Vagina (tissue), 2 donors: ENCODE measurements at regions not wholly inside any gene's neighbourhood (a gene's known extent, or its start where the extent isn't known, plus 50 kb on each side); places are given as distances from the start of the nearest gene placed in this dataset.

Source experiments
- DNase-seq, 2 donors: peaks; one replicate each; pipeline ENCODE4 v3.0.0-alpha.2; 2017; ENCODE audit errors: extremely low spot score in 2 of 2
- H3K27ac ChIP-seq: fragments of 200-600 bp; sonication (generic); one replicate; pipeline ENCODE4 v1.5.1; 2019
- H3K27me3 ChIP-seq: fragments of 200-600 bp; sonication (generic); one replicate; pipeline ENCODE4 v1.5.1; 2019
- H3K36me3 ChIP-seq, 2 donors: fragments of 200-600 bp; sonication (generic); one replicate each; pipeline ENCODE4 v1.5.1; 2017 to 2019
- H3K4me1 ChIP-seq: fragments of 200-600 bp; sonication (generic); one replicate; pipeline ENCODE4 v1.5.1; 2019
- H3K4me3 ChIP-seq, 2 donors: fragments of 200-600 bp; sonication (generic); 1 replicate in 1 of 2; 2 replicates in 1 of 2; pipeline ENCODE4 v1.5.1; 2016 to 2019
- H3K9me3 ChIP-seq: fragments of 200-600 bp; sonication (generic); one replicate; pipeline ENCODE4 v1.5.1; 2019
- CTCF ChIP-seq, 3 experiments: fragments of 450-650 bp in 2 of 3; fragments of 200-600 bp in 1 of 3; sonication (generic) in 1 of 3; IDR thresholded peaks; one replicate each; pipeline ENCODE4 v1.5.1; 2017 to 2019; ENCODE audit warnings: antibody characterized with exemption in 3 of 3, mild to moderate bottlenecking in 2 of 3, moderate library complexity in 2 of 3
- POLR2A ChIP-seq, 2 donors: fragments of 450-650 bp; IDR thresholded peaks; one replicate each; pipeline ENCODE4 v1.6.1; 2017; ENCODE audit warnings: antibody characterized with exemption in 2 of 2, mild to moderate bottlenecking in 2 of 2, moderate library complexity in 2 of 2
- POLR2AphosphoS5 ChIP-seq, 2 donors: sonication (generic); formaldehyde crosslinking; IDR thresholded peaks; one replicate each; pipeline ENCODE4 v1.9.0; 2017; ENCODE audit warnings: antibody characterized with exemption in 2 of 2, mild to moderate bottlenecking in 2 of 2, low read depth in 1 of 2; ENCODE audit not compliant: insufficient read depth in 1 of 2
- intact Hi-C: fragments of 100-400 bp; cut with DNase I; formaldehyde crosslinking; loops from one replicate; pipeline ENCODE4 v1.15.1; 2023

- intact Hi-C loops: loop anchor here (2.0 kb wide), 1 partner anchor 38 kb away; no protein-coding TSS in a partner anchor
- TF ChIP-seq POLR2A (IDR thresholded peaks at IDR 0.05) (no peak), POLR2AphosphoS5 (IDR thresholded peaks at IDR 0.05; ENCODE audit: insufficient read depth in 1 of 2, low read depth in 1 of 2) (no peak), CTCF (IDR thresholded peaks at IDR 0.05) (no peak)
Measured at GRCh38 chr1:234684856-234685255, 74.9 kb upstream of the IRF2BP2 start.

GRCh38 chr1:234683861-234684632, 74.1 kb upstream of the IRF2BP2 start:
- H3K4me3 ChIP-seq: no peak overlapping the region
- H3K36me3 ChIP-seq: no peaks in the 10 kb centered on the region
- TF ChIP-seq POLR2AphosphoS5 (IDR thresholded peaks at IDR 0.05; ENCODE audit: insufficient read depth in 1 of 2, low read depth in 1 of 2): peak in 1 of 2 donors; percentile 51
- no peak for TF ChIP-seq CTCF (IDR thresholded peaks at IDR 0.05)
- intact Hi-C loops: loop anchor here (2.0 kb wide), 1 partner anchor 39 kb away; no protein-coding TSS in a partner anchor
- H3K27me3 ChIP-seq: no peaks in the 10 kb centered on the region
- no peaks in the 10 kb centered on the region for H3K9me3 ChIP-seq
- peaks cover 20% of the 10 kb centered on the region for H3K4me1 ChIP-seq
- DNase-seq: peak in 1 of 2 donors; percentile 89
- H3K27ac ChIP-seq: peak overlapping the region; percentile 26

More at GRCh38 chr1:234684856-234685255, 74.9 kb upstream of the IRF2BP2 start:
- Histone ChIP-seq H3K4me1 (peaks cover 20% of the 10 kb centered on the region), H3K27ac (no peak overlapping the region), H3K27me3 (no peaks in the 10 kb centered on the region), H3K4me3 (no peak overlapping the region), H3K36me3 (no peaks in the 10 kb centered on the region), H3K9me3 (no peaks in the 10 kb centered on the region)
- peak in 1 of 2 donors; percentile 77 for DNase-seq

GRCh38 chr1:234683127-234683860, 73.3 kb upstream of the IRF2BP2 start:
- Histone ChIP-seq H3K9me3 (no peaks in the 10 kb centered on the region), H3K36me3 (no peaks in the 10 kb centered on the region), H3K4me1 (peaks cover 20% of the 10 kb centered on the region), H3K4me3 (no peak overlapping the region), H3K27ac (peak overlapping the region; percentile 26), H3K27me3 (no peaks in the 10 kb centered on the region)
- DNase-seq: peak in 1 of 2 donors; percentile 69
- TF ChIP-seq POLR2A (IDR thresholded peaks at IDR 0.05) (no peak), CTCF (IDR thresholded peaks at IDR 0.05) (no peak), POLR2AphosphoS5 (IDR thresholded peaks at IDR 0.05; ENCODE audit: insufficient read depth in 1 of 2, low read depth in 1 of 2) (no peak)
- intact Hi-C loops: no loop called here

- peak in 1 of 2 donors; percentile 62 for DNase-seq
- Histone ChIP-seq H3K27ac (no peak overlapping the region), H3K27me3 (no peaks in the 10 kb centered on the region), H3K4me1 (peaks cover 20% of the 10 kb centered on the region), H3K4me3 (no peak overlapping the region), H3K36me3 (no peaks in the 10 kb centered on the region), H3K9me3 (no peaks in the 10 kb centered on the region)
- TF ChIP-seq CTCF (IDR thresholded peaks at IDR 0.05) (no peak), POLR2AphosphoS5 (IDR thresholded peaks at IDR 0.05; ENCODE audit: insufficient read depth in 1 of 2, low read depth in 1 of 2) (no peak), POLR2A (IDR thresholded peaks at IDR 0.05) (no peak)
- intact Hi-C loops: no loop called here
Measured at GRCh38 chr1:234681990-234682389, 72.0 kb upstream of the IRF2BP2 start.
